Body of pancreas (tissue), 4 donors: ENCODE measurements at regions not wholly inside any gene's neighbourhood (a gene's known extent, or its start where the extent isn't known, plus 50 kb on each side); places are given as distances from the start of the nearest gene placed in this dataset.

ENCODE experiments used
- ATAC-seq: fragments of 150-250 bp; one replicate; pipeline ENCODE4 v1.9.1; 2016
- DNase-seq, 4 donors: peaks; one replicate each; pipeline ENCODE4 v3.0.0-alpha.2; 2019
- H3K27ac ChIP-seq, 4 donors: fragments of 200-600 bp; sonication (generic); 1 replicate in 3 of 4; 2 replicates in 1 of 4; pipeline versions ENCODE4 v1.5.1 to v1.6.1; 2016 to 2019; ENCODE audit warnings: mild to moderate bottlenecking in 1 of 4, mixed read lengths in 1 of 4, moderate library complexity in 1 of 4
- H3K27me3 ChIP-seq, 2 donors: fragments of 200-600 bp; sonication (generic); one replicate each; pipeline ENCODE4 v1.6.0; 2016; ENCODE audit warnings: mild to moderate bottlenecking in 1 of 2
- H3K36me3 ChIP-seq, 2 donors: fragments of 200-600 bp; sonication (generic); replicated peaks in 1 of 2; 2 replicates each; pipeline ENCODE4 v1.5.1; 2016; ENCODE audit warnings: low read depth in 2 of 2; ENCODE audit not compliant: insufficient read depth in 1 of 2
- H3K4me1 ChIP-seq: fragments of 200-600 bp; sonication (generic); one replicate; pipeline ENCODE4 v1.6.0; 2016
- H3K4me3 ChIP-seq, 2 donors: fragments of 200-600 bp; sonication (generic); 1 replicate in 1 of 2; 2 replicates in 1 of 2; pipeline ENCODE4 v1.5.1; 2016 to 2019
- H3K9me3 ChIP-seq, 3 donors: fragments of 200-600 bp; sonication (generic); 1 replicate in 2 of 3; 2 replicates in 1 of 3; pipeline ENCODE4 v1.5.1; 2016
- POLR2A ChIP-seq, 3 donors: fragments of 450-650 bp; IDR thresholded peaks; one replicate each; pipeline ENCODE4 v1.6.1; 2016; ENCODE audit warnings: antibody characterized with exemption in 3 of 3, mild to moderate bottlenecking in 2 of 3
- WGBS, 2 donors: methylation state at CpG; one replicate each; pipeline ENCODE4 v1.1.5; 2017; 5-methylcytosine and 5-hydroxymethylcytosine counted together
- intact Hi-C: fragments of 100-400 bp; cut with DNase I; formaldehyde crosslinking; loops from one replicate; pipeline ENCODE4 v1.15.1; 2023
- TF ChIP-seq, protein P1 (sequence below), 7 experiments: fragments of 450-650 bp in 4 of 7; fragments of 200-600 bp in 3 of 7; sonication (generic) in 3 of 7; IDR thresholded peaks; one replicate each; pipeline ENCODE4 v1.5.1; 2016 to 2019; ENCODE audit warnings: antibody characterized with exemption in 7 of 7

DNA sequence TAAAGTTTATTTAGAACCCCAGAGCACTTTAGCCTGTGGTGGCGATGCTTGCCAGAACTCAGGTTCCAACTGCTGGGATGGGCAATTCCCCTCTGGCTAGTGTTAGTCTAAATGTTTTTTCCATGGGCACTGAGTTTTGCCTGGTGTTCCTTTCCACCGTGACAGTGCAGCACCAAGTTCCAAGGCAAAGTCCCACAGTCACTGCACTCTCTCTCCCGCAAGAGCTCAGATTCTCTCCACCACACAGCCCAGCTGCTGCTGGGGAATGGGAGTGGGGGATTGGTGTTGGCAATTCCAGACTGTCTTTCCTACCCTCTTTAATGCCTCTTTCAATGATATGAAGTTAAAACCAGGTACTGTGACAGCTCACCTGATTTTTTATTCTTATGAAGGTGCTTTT lies 247.6 kb downstream of the ALDH8A1 start:
- Histone ChIP-seq H3K9me3 (no peaks in the 10 kb centered on the region), H3K27ac (no peak overlapping the region), H3K27me3 (no peaks in the 10 kb centered on the region), H3K4me1 (peaks cover 13% of the 10 kb centered on the region), H3K4me3 (no peak overlapping the region), H3K36me3 (no peaks in the 10 kb centered on the region)
- WGBS, 2 donors = 89 to 95% methylated on average over 3 of the region's 3 CpGs
- TF ChIP-seq, protein P1, sequence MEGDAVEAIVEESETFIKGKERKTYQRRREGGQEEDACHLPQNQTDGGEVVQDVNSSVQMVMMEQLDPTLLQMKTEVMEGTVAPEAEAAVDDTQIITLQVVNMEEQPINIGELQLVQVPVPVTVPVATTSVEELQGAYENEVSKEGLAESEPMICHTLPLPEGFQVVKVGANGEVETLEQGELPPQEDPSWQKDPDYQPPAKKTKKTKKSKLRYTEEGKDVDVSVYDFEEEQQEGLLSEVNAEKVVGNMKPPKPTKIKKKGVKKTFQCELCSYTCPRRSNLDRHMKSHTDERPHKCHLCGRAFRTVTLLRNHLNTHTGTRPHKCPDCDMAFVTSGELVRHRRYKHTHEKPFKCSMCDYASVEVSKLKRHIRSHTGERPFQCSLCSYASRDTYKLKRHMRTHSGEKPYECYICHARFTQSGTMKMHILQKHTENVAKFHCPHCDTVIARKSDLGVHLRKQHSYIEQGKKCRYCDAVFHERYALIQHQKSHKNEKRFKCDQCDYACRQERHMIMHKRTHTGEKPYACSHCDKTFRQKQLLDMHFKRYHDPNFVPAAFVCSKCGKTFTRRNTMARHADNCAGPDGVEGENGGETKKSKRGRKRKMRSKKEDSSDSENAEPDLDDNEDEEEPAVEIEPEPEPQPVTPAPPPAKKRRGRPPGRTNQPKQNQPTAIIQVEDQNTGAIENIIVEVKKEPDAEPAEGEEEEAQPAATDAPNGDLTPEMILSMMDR (IDR thresholded peaks at IDR 0.05) = no peak
- TF ChIP-seq POLR2A (IDR thresholded peaks at IDR 0.05) = no peak
- no peak for ATAC-seq
- DNase-seq = no peak
- intact Hi-C loops = no loop called here

GRCh38 chr6:134701301-134701700 lies 248.6 kb downstream of the ALDH8A1 start:
- H3K4me3 ChIP-seq = no peak overlapping the region
- no peaks in the 10 kb centered on the region for H3K27me3 ChIP-seq
- H3K27ac ChIP-seq = no peak overlapping the region
- H3K9me3 ChIP-seq = no peaks in the 10 kb centered on the region
- intact Hi-C loops = no loop called here
- TF ChIP-seq POLR2A (IDR thresholded peaks at IDR 0.05) = no peak
- TF ChIP-seq, protein P1 (IDR thresholded peaks at IDR 0.05) = no peak
- H3K36me3 ChIP-seq = no peaks in the 10 kb centered on the region
- no peak for ATAC-seq
- DNase-seq = no peak
- H3K4me1 ChIP-seq = peaks cover 7% of the 10 kb centered on the region
- 92 to 100% methylated on average over 1 of the region's 1 CpG for WGBS, 2 donors

DNA sequence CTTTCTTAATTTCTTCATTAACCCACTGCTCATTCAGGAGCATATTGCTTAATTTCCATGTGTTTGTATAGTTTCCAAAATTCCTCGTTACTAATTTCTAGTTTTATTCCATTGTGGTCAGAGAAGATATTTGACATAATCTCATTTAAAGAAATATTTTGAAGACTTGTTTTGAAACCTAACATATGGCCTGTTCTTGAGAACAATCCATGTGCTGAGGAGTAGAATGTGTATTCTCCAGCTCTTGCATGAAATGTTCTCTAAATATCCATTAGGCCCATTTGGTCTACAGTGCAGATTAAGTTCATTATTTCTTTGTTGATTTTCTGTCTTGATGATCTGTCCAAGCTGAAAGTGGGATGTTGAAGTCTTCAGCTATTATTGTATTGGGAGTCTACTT lies 251.7 kb downstream of the ALDH8A1 start:
- 88 to 93% methylated on average over 1 of the region's 1 CpG for WGBS, 2 donors

DNA sequence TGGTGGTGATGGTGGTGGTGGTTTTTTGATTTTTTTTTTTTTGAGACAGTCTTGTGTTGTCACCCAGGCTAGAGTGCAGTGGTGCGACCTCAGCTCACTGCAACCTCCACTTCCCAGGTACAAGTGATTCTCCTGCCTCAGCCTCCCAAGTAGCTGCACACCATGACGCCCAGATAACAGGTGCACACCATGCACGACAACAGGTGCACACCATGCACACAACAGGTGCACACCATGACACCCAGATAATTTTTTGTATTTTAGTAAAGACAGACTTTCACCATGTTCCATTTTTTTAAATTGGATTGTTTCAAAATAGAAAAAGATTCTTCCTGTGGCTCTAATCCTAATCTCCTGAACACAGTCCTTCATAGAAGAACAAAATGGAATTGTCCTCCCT lies 257.9 kb downstream of the ALDH8A1 start:
- no peak for DNase-seq

More for the DNA sequence above, 251.7 kb downstream of the ALDH8A1 start:
- Histone ChIP-seq H3K27ac (no peak overlapping the region), H3K9me3 (no peaks in the 10 kb centered on the region), H3K27me3 (no peaks in the 10 kb centered on the region), H3K4me1 (peaks cover 4% of the 10 kb centered on the region), H3K36me3 (no peaks in the 10 kb centered on the region), H3K4me3 (no peak overlapping the region)
- intact Hi-C loops = no loop called here
- ATAC-seq (no peak), DNase-seq (no peak)
- TF ChIP-seq POLR2A (IDR thresholded peaks at IDR 0.05) = no peak

GRCh38 chr6:134691180-134691579 lies 258.7 kb downstream of the ALDH8A1 start:
- intact Hi-C loops = no loop called here
- H3K36me3 ChIP-seq = no peaks in the 10 kb centered on the region
- ATAC-seq (no peak), DNase-seq (no peak)
- no peak overlapping the region for H3K4me3 ChIP-seq
- WGBS, 2 donors = 68 to 76% methylated on average over 2 of the region's 2 CpGs
- no peaks in the 10 kb centered on the region for H3K4me1 ChIP-seq
- no peak overlapping the region for H3K27ac ChIP-seq
- H3K9me3 ChIP-seq = no peaks in the 10 kb centered on the region
- TF ChIP-seq, protein P1 (IDR thresholded peaks at IDR 0.05) = no peak
- no peak for TF ChIP-seq POLR2A (IDR thresholded peaks at IDR 0.05)
- no peaks in the 10 kb centered on the region for H3K27me3 ChIP-seq

More for the DNA sequence above, 257.9 kb downstream of the ALDH8A1 start:
- H3K27ac ChIP-seq = no peak overlapping the region
- TF ChIP-seq POLR2A (IDR thresholded peaks at IDR 0.05) = no peak
- TF ChIP-seq, protein P1 (IDR thresholded peaks at IDR 0.05) = no peak
- 85 to 97% methylated on average over 3 of the region's 3 CpGs for WGBS, 2 donors
- H3K9me3 ChIP-seq = no peaks in the 10 kb centered on the region
- H3K4me1 ChIP-seq = no peaks in the 10 kb centered on the region
- ATAC-seq = no peak
- no peak overlapping the region for H3K4me3 ChIP-seq
- H3K27me3 ChIP-seq = no peaks in the 10 kb centered on the region
- no peaks in the 10 kb centered on the region for H3K36me3 ChIP-seq
- intact Hi-C loops = no loop called here
